G401.6 (cell line): ENCODE measurements at regions not wholly inside any gene's neighbourhood (a gene's known extent, or its start where the extent isn't known, plus 50 kb on each side); places are given as distances from the start of the nearest gene placed in this dataset.
"Not testable (repeated sequence)": the region's sequence is repeated elsewhere in the genome, so short reads cannot be mapped to it uniquely, and the experiment has no call there.

Experiments used
- FAIRE-seq: peaks from 2 replicates; lab custom pipeline; 2012; peaks lifted over from hg19 to GRCh38; lab: Jason Lieb, UNC

GRCh38 chr3:81186412-81186811 lies 575.0 kb downstream of the GBE1 start:
- no peak for FAIRE-seq

- FAIRE-seq, result not testable (repeated sequence)
Observed at GRCh38 chr3:81182086-81182875, 579.2 kb downstream of the GBE1 start.

- FAIRE-seq, result peak; percentile 62
Observed at GRCh38 chr3:81173514-81173913, 587.9 kb downstream of the GBE1 start.

GRCh38 chr3:81170298-81170697 lies 591.1 kb downstream of the GBE1 start:
- FAIRE-seq, result no peak

GRCh38 chr3:81164806-81165205 lies 596.6 kb downstream of the GBE1 start:
- no peak for FAIRE-seq

- no peak for FAIRE-seq
Observed at GRCh38 chr3:81161851-81162250, 599.6 kb downstream of the GBE1 start.

GRCh38 chr3:81161100-81161499 lies 600.3 kb downstream of the GBE1 start:
- FAIRE-seq, result no peak

- FAIRE-seq, result no peak
Observed at GRCh38 chr3:81154611-81155143, 606.8 kb downstream of the GBE1 start.

GRCh38 chr3:81152156-81152555 lies 609.3 kb downstream of the GBE1 start:
- FAIRE-seq, result no peak

GRCh38 chr3:81132995-81133394 lies 628.5 kb downstream of the GBE1 start:
- FAIRE-seq, result no peak

GRCh38 chr3:81105789-81106488 lies 655.5 kb downstream of the GBE1 start:
- no peak for FAIRE-seq

- FAIRE-seq, result no peak
Observed at GRCh38 chr3:81105206-81105605, 656.2 kb downstream of the GBE1 start.

- FAIRE-seq, result no peak
Observed at GRCh38 chr3:81097889-81098288, 663.6 kb downstream of the GBE1 start.

GRCh38 chr3:81095956-81096355 lies 665.5 kb downstream of the GBE1 start:
- no peak for FAIRE-seq

- no peak for FAIRE-seq
Observed at GRCh38 chr3:81094986-81095385, 666.5 kb downstream of the GBE1 start.

- FAIRE-seq, result no peak
Observed at GRCh38 chr3:81087607-81088006, 673.8 kb downstream of the GBE1 start.

GRCh38 chr3:81086348-81086747 lies 675.1 kb downstream of the GBE1 start:
- no peak for FAIRE-seq

GRCh38 chr3:81080608-81081007 lies 680.8 kb downstream of the GBE1 start:
- FAIRE-seq, result no peak

- FAIRE-seq, result no peak
Observed at GRCh38 chr3:81072591-81072990, 688.9 kb downstream of the GBE1 start.

- FAIRE-seq, result no peak
Observed at GRCh38 chr3:81068546-81068945, 692.9 kb downstream of the GBE1 start.

GRCh38 chr3:81063896-81064295 lies 697.5 kb downstream of the GBE1 start:
- no peak for FAIRE-seq

GRCh38 chr3:81051133-81051532 lies 710.3 kb downstream of the GBE1 start:
- FAIRE-seq, result not testable (repeated sequence)

- FAIRE-seq, result no peak
Observed at GRCh38 chr3:81048058-81048665, 713.3 kb downstream of the GBE1 start.
